Esophagus muscularis mucosa (tissue), 4 donors: ENCODE measurements at regions not wholly inside any gene's neighbourhood (a gene's known extent, or its start where the extent isn't known, plus 50 kb on each side); places are given as distances from the start of the nearest gene placed in this dataset.

Experiments
- EP300 ChIP-seq: sonication (generic); formaldehyde crosslinking; IDR thresholded peaks from one replicate; pipeline ENCODE4 v1.6.1; 2017; ENCODE audit warnings: antibody characterized with exemption
- POLR2A ChIP-seq: fragments of 450-650 bp; IDR thresholded peaks from one replicate; pipeline ENCODE4 v1.6.1; 2017; ENCODE audit warnings: antibody characterized with exemption, moderate library complexity, mild to moderate bottlenecking, low read depth
- POLR2AphosphoS5 ChIP-seq, 2 donors: sonication (generic); formaldehyde crosslinking; IDR thresholded peaks; one replicate each; pipeline ENCODE4 v1.6.1; 2017; ENCODE audit warnings: antibody characterized with exemption in 2 of 2
- TF ChIP-seq, protein P1 (sequence below), 3 experiments: fragments of 200-600 bp in 2 of 3; fragments of 450-650 bp in 1 of 3; sonication (generic) in 2 of 3; IDR thresholded peaks; one replicate each; pipeline ENCODE4 v1.5.1; 2017 to 2019; ENCODE audit warnings: antibody characterized with exemption in 3 of 3, mild to moderate bottlenecking in 2 of 3, moderate library complexity in 1 of 3

DNA sequence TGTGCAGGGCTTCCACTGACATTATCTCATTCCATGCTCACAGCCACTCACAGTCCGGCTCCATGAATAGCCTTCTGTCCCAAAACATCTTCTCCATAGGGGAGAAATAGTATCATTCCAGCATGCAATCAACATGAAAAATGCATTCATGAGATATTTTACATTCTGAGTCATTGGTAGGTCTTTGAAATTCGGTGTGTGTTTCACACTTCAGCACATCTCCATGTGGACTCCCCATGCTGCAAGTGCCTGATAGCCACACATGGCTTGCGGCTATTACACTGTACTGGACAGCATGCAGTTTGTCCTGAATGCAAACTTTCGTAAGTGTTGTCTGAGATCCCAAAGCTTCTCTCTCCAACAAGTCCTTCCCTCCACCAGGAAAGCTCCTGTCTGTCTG, 449.3 kb downstream of the MED13L start:
- TF ChIP-seq POLR2A (no peak), EP300 (no peak), POLR2AphosphoS5 (IDR thresholded peaks at IDR 0.05) (no peak)
- TF ChIP-seq, protein P1, sequence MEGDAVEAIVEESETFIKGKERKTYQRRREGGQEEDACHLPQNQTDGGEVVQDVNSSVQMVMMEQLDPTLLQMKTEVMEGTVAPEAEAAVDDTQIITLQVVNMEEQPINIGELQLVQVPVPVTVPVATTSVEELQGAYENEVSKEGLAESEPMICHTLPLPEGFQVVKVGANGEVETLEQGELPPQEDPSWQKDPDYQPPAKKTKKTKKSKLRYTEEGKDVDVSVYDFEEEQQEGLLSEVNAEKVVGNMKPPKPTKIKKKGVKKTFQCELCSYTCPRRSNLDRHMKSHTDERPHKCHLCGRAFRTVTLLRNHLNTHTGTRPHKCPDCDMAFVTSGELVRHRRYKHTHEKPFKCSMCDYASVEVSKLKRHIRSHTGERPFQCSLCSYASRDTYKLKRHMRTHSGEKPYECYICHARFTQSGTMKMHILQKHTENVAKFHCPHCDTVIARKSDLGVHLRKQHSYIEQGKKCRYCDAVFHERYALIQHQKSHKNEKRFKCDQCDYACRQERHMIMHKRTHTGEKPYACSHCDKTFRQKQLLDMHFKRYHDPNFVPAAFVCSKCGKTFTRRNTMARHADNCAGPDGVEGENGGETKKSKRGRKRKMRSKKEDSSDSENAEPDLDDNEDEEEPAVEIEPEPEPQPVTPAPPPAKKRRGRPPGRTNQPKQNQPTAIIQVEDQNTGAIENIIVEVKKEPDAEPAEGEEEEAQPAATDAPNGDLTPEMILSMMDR (IDR thresholded peaks at IDR 0.05): no peak
